HCT116 (cell line): ENCODE measurements at regions not wholly inside any gene's neighbourhood (a gene's known extent, or its start where the extent isn't known, plus 50 kb on each side); places are given as distances from the start of the nearest gene placed in this dataset.

ENCODE experiments used
- ATAC-seq: fragments of 200-7000 bp; cut with Tn5 transposase; 2 replicates; pipeline ENCODE4 v1.9.1; 2020; ENCODE audit warnings: mild to moderate bottlenecking, moderate library complexity
- BruUV-seq: library from RNA; stranded (reverse); fragments of 400-500 nt; replicated peaks from 2 replicates; lab custom pipeline; 2021; lab: Mats Ljungman, UMichigan
- CTCF ChIA-PET: fragments of 300-600 bp; sonication (Branson Sonifier 250); formaldehyde crosslinking; loops from one replicate; lab custom pipeline; 2021; ENCODE audit warnings: antibody characterized with exemption; lab: Charles Lee
- POLR2A ChIA-PET: fragments of 300-600, 350-600 bp; sonication (Branson Sonifier 250); formaldehyde crosslinking; loops from one replicate; lab custom pipeline; 2021; ENCODE audit warnings: antibody characterized with exemption; lab: Charles Lee
- RAD21 ChIA-PET, 2 experiments: fragments of 300-600 bp; sonication (Branson Sonifier 250); formaldehyde crosslinking; loops; one replicate each; lab custom pipeline; 2023; ENCODE audit warnings: low total read pairs in 2 of 2; ENCODE audit not compliant: uncharacterized antibody in 2 of 2, unreplicated experiment in 2 of 2, low non-redundant PET in 1 of 2; lab: Charles Lee
- DNase-seq: peaks from one replicate; pipeline ENCODE4 v3.0.0-alpha.2; 2010; ENCODE audit warnings: low read depth, low spot score
- H2AFZ ChIP-seq: fragments of 200-600 bp; shearing (Covaris generic), sonication (generic); 2 replicates; pipeline ENCODE4 v1.6.1; 2017; ENCODE audit warnings: low read depth, mixed run types, mixed read lengths, antibody characterized with exemption, low read length; ENCODE audit not compliant: poor library complexity, severe bottlenecking
- H3K27ac ChIP-seq: 2 replicates; pipeline ENCODE4 v1.5.1; 2012; ENCODE audit warnings: low read depth, low read length
- H3K27me3 ChIP-seq: fragments of 200-600 bp; sonication (generic); 2 replicates; pipeline ENCODE4 v1.6.1; 2016; ENCODE audit warnings: mixed run types, low read length, mixed read lengths; ENCODE audit not compliant: insufficient read depth
- H3K36me3 ChIP-seq, 2 experiments: fragments of 200-500 bp in 1 of 2; fragments of 200-600 bp in 1 of 2; sonication (Bioruptor generic) in 1 of 2; sonication (generic) in 1 of 2; 2 replicates each; pipeline versions ENCODE4 v1.5.1 to v1.6.1; 2014 to 2016; ENCODE audit warnings: low read length in 2 of 2, inconsistent platforms in 1 of 2, mixed read lengths in 1 of 2, mixed run types in 1 of 2; ENCODE audit not compliant: insufficient read depth in 2 of 2, control insufficient read depth in 1 of 2
- H3K4me1 ChIP-seq, 2 experiments: fragments of 200-600 bp in 1 of 2; sonication (generic) in 1 of 2; 2 replicates each; pipeline versions ENCODE4 v1.5.1 to v1.6.1; 2012 to 2017; ENCODE audit warnings: low read length in 2 of 2, inconsistent platforms in 1 of 2, mild to moderate bottlenecking in 1 of 2, mixed read lengths in 1 of 2, mixed run types in 1 of 2, moderate library complexity in 1 of 2; ENCODE audit not compliant: insufficient read depth in 2 of 2, control insufficient read depth in 1 of 2
- H3K4me2 ChIP-seq: fragments of 200-600 bp; sonication (generic); 2 replicates; pipeline ENCODE4 v1.6.1; 2017; ENCODE audit warnings: mixed run types, low read length, mixed read lengths
- H3K4me3 ChIP-seq, 2 experiments: fragments of 200-600 bp in 1 of 2; sonication (generic) in 1 of 2; replicated peaks in 1 of 2; 2 replicates each; pipeline ENCODE4 v1.5.1; 2011 to 2016; ENCODE audit warnings: low read length in 2 of 2, control low read depth in 1 of 2, low read depth in 1 of 2, mild to moderate bottlenecking in 1 of 2, mixed read lengths in 1 of 2, mixed run types in 1 of 2
- H3K79me2 ChIP-seq: fragments of 200-600 bp; sonication (generic); 2 replicates; pipeline ENCODE4 v1.6.1; 2017; ENCODE audit warnings: mild to moderate bottlenecking, mixed run types, low read length, moderate library complexity, mixed read lengths; ENCODE audit not compliant: insufficient read depth
- H3K9ac ChIP-seq: fragments of 200-600 bp; sonication (generic); 2 replicates; pipeline ENCODE4 v1.6.1; 2016; ENCODE audit warnings: low read length, mixed read lengths
- H3K9me2 ChIP-seq: fragments of 200-600 bp; sonication (generic), shearing (Covaris generic); 2 replicates; pipeline ENCODE4 v1.6.1; 2017; ENCODE audit warnings: mixed run types, mild to moderate bottlenecking, moderate library complexity; ENCODE audit not compliant: insufficient read depth
- H3K9me3 ChIP-seq, 2 experiments: fragments of 200-500 bp in 1 of 2; fragments of 200-600 bp in 1 of 2; sonication (Bioruptor generic) in 1 of 2; sonication (generic) in 1 of 2; 2 replicates each; pipeline ENCODE4 v1.6.1; 2014 to 2017; ENCODE audit warnings: low read length in 2 of 2, mixed read lengths in 2 of 2, inconsistent platforms in 1 of 2, low read depth in 1 of 2, mild to moderate bottlenecking in 1 of 2, mixed run types in 1 of 2, moderate library complexity in 1 of 2; ENCODE audit not compliant: control insufficient read depth in 1 of 2, insufficient read depth in 1 of 2
- H4K20me1 ChIP-seq: fragments of 200-600 bp; sonication (generic), shearing (Covaris generic); 2 replicates; pipeline ENCODE4 v1.6.1; 2017; ENCODE audit warnings: mixed run types, mild to moderate bottlenecking, moderate library complexity; ENCODE audit not compliant: insufficient read depth
- CBX3 ChIP-seq: IDR thresholded peaks from 2 replicates; pipeline ENCODE4 v1.6.1; 2012; ENCODE audit warnings: low read depth
- EGR1 ChIP-seq: IDR thresholded peaks from 2 replicates; pipeline ENCODE4 v1.6.1; 2012; ENCODE audit warnings: low read depth
- EZH2 ChIP-seq: fragments of 200-600 bp; sonication (generic); IDR thresholded peaks from 2 replicates; pipeline ENCODE4 v1.6.1; 2017; ENCODE audit warnings: antibody characterized with exemption, mixed run types
- POLR2AphosphoS5 ChIP-seq: IDR thresholded peaks from 2 replicates; pipeline ENCODE4 v1.6.1; 2011; ENCODE audit warnings: mild to moderate bottlenecking, low read depth, low read length, moderate library complexity
- RAD21 ChIP-seq: IDR thresholded peaks from 2 replicates; pipeline ENCODE4 v1.6.1; 2012; ENCODE audit warnings: low read depth, mild to moderate bottlenecking
- SIN3A ChIP-seq: IDR thresholded peaks from 2 replicates; pipeline ENCODE4 v1.6.1; 2012; ENCODE audit warnings: low read depth
- SRF ChIP-seq: IDR thresholded peaks from 2 replicates; pipeline ENCODE4 v1.6.1; 2012; ENCODE audit warnings: low read depth
- TCF7L2 ChIP-seq: IDR thresholded peaks from 2 replicates; pipeline ENCODE4 v1.7.0; 2011; ENCODE audit warnings: borderline replicate concordance, inconsistent platforms; ENCODE audit not compliant: insufficient read depth, insufficient read length; ENCODE audit errors: extremely low read depth
- ZNF274 ChIP-seq: fragments of 200-500 bp; sonication (Bioruptor generic); IDR thresholded peaks from 2 replicates; pipeline ENCODE4 v1.6.1; 2014; ENCODE audit warnings: mild to moderate bottlenecking, low read depth, low read length, inconsistent platforms
- intact Hi-C: fragments of 100-400 bp; cut with micrococcal nuclease; formaldehyde crosslinking; loops from 2 replicates; pipeline ENCODE4 v1.10.0; 2022
- TF ChIP-seq, protein P1 (sequence below): IDR thresholded peaks from 2 replicates; pipeline ENCODE4 v1.6.1; 2012; ENCODE audit warnings: low read depth
- TF ChIP-seq, protein P2 (sequence below), 3 experiments: fragments of 200-600 bp in 1 of 3; sonication (generic) in 1 of 3; IDR thresholded peaks in 2 of 3; conservative IDR thresholded peaks in 1 of 3; 2 replicates each; pipeline ENCODE4 v1.5.1; 2012 to 2017; ENCODE audit warnings: low read depth in 2 of 3, low read length in 2 of 3, antibody characterized with exemption in 1 of 3, borderline replicate concordance in 1 of 3, control low read depth in 1 of 3, mild to moderate bottlenecking in 1 of 3, mixed read lengths in 1 of 3, mixed run types in 1 of 3, moderate library complexity in 1 of 3; ENCODE audit not compliant: insufficient read depth in 1 of 3
- TF ChIP-seq, protein P3 (sequence below): IDR thresholded peaks from 2 replicates; pipeline ENCODE4 v1.6.1; 2011; ENCODE audit warnings: mild to moderate bottlenecking, low read length, moderate library complexity; ENCODE audit not compliant: insufficient replicate concordance; ENCODE audit errors: extremely low read depth

DNA sequence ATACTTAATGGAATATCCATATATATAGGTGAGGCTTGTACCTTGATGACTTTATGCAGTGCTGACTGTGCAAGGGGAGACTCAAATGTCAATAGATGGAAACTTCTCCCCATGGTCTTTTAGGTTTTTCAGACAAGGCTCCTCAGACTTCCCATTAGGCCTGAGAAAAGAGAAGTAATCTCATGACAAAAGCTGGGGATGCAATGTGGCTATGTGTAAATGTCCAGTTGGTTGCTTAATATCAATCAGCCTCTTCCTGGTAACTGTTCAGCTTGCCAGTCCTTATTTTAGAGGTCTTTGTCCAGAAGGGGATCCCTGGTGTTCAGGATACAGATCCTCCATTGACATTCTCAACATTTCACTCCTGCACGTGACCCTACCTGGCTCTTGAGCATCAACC is 621.1 kb upstream of the CDH18 start:
- intact Hi-C loops = no loop called here
- no peaks in the 10 kb centered on the region for H3K36me3 ChIP-seq
- no peaks in the 10 kb centered on the region for H3K9me2 ChIP-seq
- no peaks in the 10 kb centered on the region for H3K4me1 ChIP-seq
- no TSS peak for BruUV-seq
- ATAC-seq (no peak), DNase-seq (no peak)
- RAD21 ChIA-PET = no interaction called here
- H3K4me3 ChIP-seq = no peak overlapping the region
- no peak overlapping the region for H3K27ac ChIP-seq
- TF ChIP-seq TCF7L2 (no peak), CBX3 (no peak)
- H3K79me2 ChIP-seq = no peaks in the 10 kb centered on the region
- H4K20me1 ChIP-seq = no peaks in the 10 kb centered on the region
- H2AFZ ChIP-seq = no peak overlapping the region
- CTCF ChIA-PET = no interaction called here
- H3K4me2 ChIP-seq = no peak overlapping the region
- peaks cover 13 to 26% of the 10 kb centered on the region in 2 experiments; a peak in 2 of 4 replicates for H3K9me3 ChIP-seq
- no peaks in the 10 kb centered on the region for H3K27me3 ChIP-seq
- POLR2A ChIA-PET = no interaction called here
- no peak overlapping the region for H3K9ac ChIP-seq

GRCh38 chr5:20608567-20608966 is 620.6 kb upstream of the CDH18 start:
- H2AFZ ChIP-seq = no peak overlapping the region
- RAD21 ChIA-PET = no interaction called here
- intact Hi-C loops = no loop called here
- H3K27ac ChIP-seq = no peak overlapping the region
- peaks cover 13 to 25% of the 10 kb centered on the region in 2 experiments; a peak in 3 of 4 replicates for H3K9me3 ChIP-seq
- H3K9ac ChIP-seq = no peak overlapping the region
- H4K20me1 ChIP-seq = no peaks in the 10 kb centered on the region
- no peaks in the 10 kb centered on the region for H3K9me2 ChIP-seq
- DNase-seq (no peak), ATAC-seq (no peak)
- BruUV-seq = no TSS peak
- CTCF ChIA-PET = no interaction called here
- H3K36me3 ChIP-seq = no peaks in the 10 kb centered on the region
- H3K4me1 ChIP-seq = no peaks in the 10 kb centered on the region
- no peak overlapping the region for H3K4me3 ChIP-seq
- no peaks in the 10 kb centered on the region for H3K79me2 ChIP-seq
- H3K27me3 ChIP-seq = no peaks in the 10 kb centered on the region
- POLR2A ChIA-PET = no interaction called here
- no peak overlapping the region for H3K4me2 ChIP-seq
- no peak for TF ChIP-seq ZNF274
- TF ChIP-seq EZH2 = no peak
- no peak for TF ChIP-seq RAD21
- TF ChIP-seq, protein P1, sequence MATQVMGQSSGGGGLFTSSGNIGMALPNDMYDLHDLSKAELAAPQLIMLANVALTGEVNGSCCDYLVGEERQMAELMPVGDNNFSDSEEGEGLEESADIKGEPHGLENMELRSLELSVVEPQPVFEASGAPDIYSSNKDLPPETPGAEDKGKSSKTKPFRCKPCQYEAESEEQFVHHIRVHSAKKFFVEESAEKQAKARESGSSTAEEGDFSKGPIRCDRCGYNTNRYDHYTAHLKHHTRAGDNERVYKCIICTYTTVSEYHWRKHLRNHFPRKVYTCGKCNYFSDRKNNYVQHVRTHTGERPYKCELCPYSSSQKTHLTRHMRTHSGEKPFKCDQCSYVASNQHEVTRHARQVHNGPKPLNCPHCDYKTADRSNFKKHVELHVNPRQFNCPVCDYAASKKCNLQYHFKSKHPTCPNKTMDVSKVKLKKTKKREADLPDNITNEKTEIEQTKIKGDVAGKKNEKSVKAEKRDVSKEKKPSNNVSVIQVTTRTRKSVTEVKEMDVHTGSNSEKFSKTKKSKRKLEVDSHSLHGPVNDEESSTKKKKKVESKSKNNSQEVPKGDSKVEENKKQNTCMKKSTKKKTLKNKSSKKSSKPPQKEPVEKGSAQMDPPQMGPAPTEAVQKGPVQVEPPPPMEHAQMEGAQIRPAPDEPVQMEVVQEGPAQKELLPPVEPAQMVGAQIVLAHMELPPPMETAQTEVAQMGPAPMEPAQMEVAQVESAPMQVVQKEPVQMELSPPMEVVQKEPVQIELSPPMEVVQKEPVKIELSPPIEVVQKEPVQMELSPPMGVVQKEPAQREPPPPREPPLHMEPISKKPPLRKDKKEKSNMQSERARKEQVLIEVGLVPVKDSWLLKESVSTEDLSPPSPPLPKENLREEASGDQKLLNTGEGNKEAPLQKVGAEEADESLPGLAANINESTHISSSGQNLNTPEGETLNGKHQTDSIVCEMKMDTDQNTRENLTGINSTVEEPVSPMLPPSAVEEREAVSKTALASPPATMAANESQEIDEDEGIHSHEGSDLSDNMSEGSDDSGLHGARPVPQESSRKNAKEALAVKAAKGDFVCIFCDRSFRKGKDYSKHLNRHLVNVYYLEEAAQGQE = no peak
- no peak for TF ChIP-seq EGR1
- TF ChIP-seq POLR2AphosphoS5 = no peak
- no peak for TF ChIP-seq SIN3A
- TF ChIP-seq, protein P2, sequence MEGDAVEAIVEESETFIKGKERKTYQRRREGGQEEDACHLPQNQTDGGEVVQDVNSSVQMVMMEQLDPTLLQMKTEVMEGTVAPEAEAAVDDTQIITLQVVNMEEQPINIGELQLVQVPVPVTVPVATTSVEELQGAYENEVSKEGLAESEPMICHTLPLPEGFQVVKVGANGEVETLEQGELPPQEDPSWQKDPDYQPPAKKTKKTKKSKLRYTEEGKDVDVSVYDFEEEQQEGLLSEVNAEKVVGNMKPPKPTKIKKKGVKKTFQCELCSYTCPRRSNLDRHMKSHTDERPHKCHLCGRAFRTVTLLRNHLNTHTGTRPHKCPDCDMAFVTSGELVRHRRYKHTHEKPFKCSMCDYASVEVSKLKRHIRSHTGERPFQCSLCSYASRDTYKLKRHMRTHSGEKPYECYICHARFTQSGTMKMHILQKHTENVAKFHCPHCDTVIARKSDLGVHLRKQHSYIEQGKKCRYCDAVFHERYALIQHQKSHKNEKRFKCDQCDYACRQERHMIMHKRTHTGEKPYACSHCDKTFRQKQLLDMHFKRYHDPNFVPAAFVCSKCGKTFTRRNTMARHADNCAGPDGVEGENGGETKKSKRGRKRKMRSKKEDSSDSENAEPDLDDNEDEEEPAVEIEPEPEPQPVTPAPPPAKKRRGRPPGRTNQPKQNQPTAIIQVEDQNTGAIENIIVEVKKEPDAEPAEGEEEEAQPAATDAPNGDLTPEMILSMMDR (IDR thresholded peaks at IDR 0.05 in 2 of 3, conservative IDR thresholded peaks at IDR 0.05 in 1 of 3; ENCODE audit: borderline replicate concordance in 1 of 3, insufficient read depth in 1 of 3, low read depth in 2 of 3, low read length in 2 of 3) = no peak
- TF ChIP-seq, protein P3, sequence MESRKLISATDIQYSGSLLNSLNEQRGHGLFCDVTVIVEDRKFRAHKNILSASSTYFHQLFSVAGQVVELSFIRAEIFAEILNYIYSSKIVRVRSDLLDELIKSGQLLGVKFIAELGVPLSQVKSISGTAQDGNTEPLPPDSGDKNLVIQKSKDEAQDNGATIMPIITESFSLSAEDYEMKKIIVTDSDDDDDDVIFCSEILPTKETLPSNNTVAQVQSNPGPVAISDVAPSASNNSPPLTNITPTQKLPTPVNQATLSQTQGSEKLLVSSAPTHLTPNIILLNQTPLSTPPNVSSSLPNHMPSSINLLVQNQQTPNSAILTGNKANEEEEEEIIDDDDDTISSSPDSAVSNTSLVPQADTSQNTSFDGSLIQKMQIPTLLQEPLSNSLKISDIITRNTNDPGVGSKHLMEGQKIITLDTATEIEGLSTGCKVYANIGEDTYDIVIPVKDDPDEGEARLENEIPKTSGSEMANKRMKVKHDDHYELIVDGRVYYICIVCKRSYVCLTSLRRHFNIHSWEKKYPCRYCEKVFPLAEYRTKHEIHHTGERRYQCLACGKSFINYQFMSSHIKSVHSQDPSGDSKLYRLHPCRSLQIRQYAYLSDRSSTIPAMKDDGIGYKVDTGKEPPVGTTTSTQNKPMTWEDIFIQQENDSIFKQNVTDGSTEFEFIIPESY = no peak
- no peak for TF ChIP-seq TCF7L2
- TF ChIP-seq SRF = no peak
